HepG2 (cell line): ENCODE measurements at regions not wholly inside any gene's neighbourhood (a gene's known extent, or its start where the extent isn't known, plus 50 kb on each side); places are given as distances from the start of the nearest gene placed in this dataset.
"Not testable (repeated sequence)": the region's sequence is repeated elsewhere in the genome, so short reads cannot be mapped to it uniquely, and the experiment has no call there.

Experiments
- ATAC-seq: fragments of 200-7000 bp; cut with Tn5 transposase; 3 replicates; pipeline ENCODE4 v1.9.1; 2020; ENCODE audit warnings: mild to moderate bottlenecking, moderate library complexity
- BruUV-seq: library from RNA; stranded (reverse); fragments of 400-500 nt; replicated peaks from 2 replicates; lab custom pipeline; 2021; lab: Mats Ljungman, UMichigan
- CTCF ChIA-PET: fragments of 300-600 bp; formaldehyde crosslinking; extraction: SDS; loops from one replicate; lab custom pipeline; 2021; ENCODE audit warnings: low total read pairs, inconsistent platforms, low intra/inter-chr PET ratio; lab: Yijun Ruan, JAX
- POLR2A ChIA-PET: fragments of 350-600 bp; sonication (Branson Sonifier 250); formaldehyde crosslinking; loops from one replicate; lab custom pipeline; 2020; ENCODE audit warnings: antibody characterized with exemption, inconsistent platforms; lab: Yijun Ruan, JAX
- DNase-seq: peaks from one replicate; pipeline ENCODE4 v3.0.0-alpha.2; 2015; ENCODE audit warnings: low spot score
- FAIRE-seq: peaks from 3 replicates; lab custom pipeline; 2011; peaks lifted over from hg19 to GRCh38; lab: Jason Lieb, UNC
- H2AFZ ChIP-seq: one replicate; pipeline ENCODE4 v1.6.1; 2011; ENCODE audit warnings: low read length, inconsistent platforms
- H3K27ac ChIP-seq: fragments of 300-600 bp; 3 replicates; pipeline ENCODE4 v1.8.0; 2011; ENCODE audit warnings: mixed run types, mild to moderate bottlenecking, mixed read lengths, low read length, inconsistent platforms; ENCODE audit not compliant: insufficient read depth; ENCODE audit errors: extremely low read length
- H3K27me3 ChIP-seq, 2 experiments: fragments of 200-600 bp in 1 of 2; 2 replicates in 1 of 2; 3 replicates in 1 of 2; pipeline versions ENCODE4 v1.6.0 to v1.8.0; 2011; ENCODE audit warnings: low read length in 2 of 2, mild to moderate bottlenecking in 2 of 2, moderate library complexity in 2 of 2, inconsistent platforms in 1 of 2; ENCODE audit not compliant: insufficient read depth in 2 of 2, control insufficient read depth in 1 of 2
- H3K36me3 ChIP-seq, 2 experiments: fragments of 200-600 bp in 1 of 2; replicated peaks in 1 of 2; 2 replicates in 1 of 2; 3 replicates in 1 of 2; pipeline versions ENCODE4 v1.5.1 to v1.8.0; 2011; ENCODE audit warnings: low read length in 2 of 2, inconsistent platforms in 1 of 2; ENCODE audit not compliant: insufficient read depth in 2 of 2, control insufficient read depth in 1 of 2
- H3K4me1 ChIP-seq: 2 replicates; pipeline ENCODE4 v1.5.1; 2012; ENCODE audit warnings: low read length, inconsistent platforms; ENCODE audit not compliant: insufficient read depth
- H3K4me2 ChIP-seq: 2 replicates; pipeline ENCODE4 v1.6.0; 2011; ENCODE audit warnings: low read depth, low read length, inconsistent platforms
- H3K4me3 ChIP-seq, 3 experiments: fragments of 200-600 bp in 1 of 3; sonication (generic), shearing (Covaris generic) in 1 of 3; replicated peaks in 1 of 3; 2 replicates each; pipeline ENCODE4 v1.5.1; 2011 to 2016; ENCODE audit warnings: low read length in 3 of 3, inconsistent platforms in 2 of 3, low read depth in 2 of 3, mild to moderate bottlenecking in 2 of 3, control low read depth in 1 of 3, mixed read lengths in 1 of 3; ENCODE audit not compliant: insufficient read depth in 1 of 3
- H3K79me2 ChIP-seq: one replicate; pipeline ENCODE4 v1.6.1; 2011; ENCODE audit warnings: low read length, inconsistent platforms; ENCODE audit not compliant: insufficient read depth
- H3K9ac ChIP-seq: 2 replicates; pipeline ENCODE4 v1.6.0; 2011; ENCODE audit warnings: mild to moderate bottlenecking, low read depth, low read length, inconsistent platforms; ENCODE audit not compliant: insufficient read depth
- H3K9me3 ChIP-seq: 2 replicates; pipeline ENCODE4 v1.5.1; 2012; ENCODE audit warnings: mild to moderate bottlenecking, low read length
- H4K20me1 ChIP-seq: 2 replicates; pipeline ENCODE4 v1.6.0; 2011; ENCODE audit warnings: inconsistent platforms, mild to moderate bottlenecking, low read length, moderate library complexity; ENCODE audit not compliant: insufficient read depth
- WGBS: methylation state at CpG from one replicate; pipeline ENCODE4 v1.1.6; 2017; ENCODE audit warnings: low lambda C conversion rate; 5-methylcytosine and 5-hydroxymethylcytosine counted together
- in situ Hi-C: cut with HindIII; loops from 2 replicates; pipeline ENCODE4 v1.10.0; 2017; ENCODE audit warnings: low pct_unique_long_range_greater_than_20kb; ENCODE audit not compliant: extremely low pct_ligation_motif_present
- intact Hi-C: fragments of 100-400 bp; cut with micrococcal nuclease; formaldehyde crosslinking; loops from one replicate; pipeline ENCODE4 v1.10.0; 2022; ENCODE audit not compliant: unreplicated experiment

GRCh38 chrY:18720395-18720794 lies 53.1 kb downstream of the HSFY2 start:
- POLR2A ChIA-PET, H3K4me2 ChIP-seq, in situ Hi-C loops, BruUV-seq, H3K4me3 ChIP-seq, CTCF ChIA-PET, H3K79me2 ChIP-seq, FAIRE-seq, H3K27me3 ChIP-seq, H4K20me1 ChIP-seq, H2AFZ ChIP-seq, DNase-seq, ATAC-seq, H3K36me3 ChIP-seq, H3K4me1 ChIP-seq, H3K9me3 ChIP-seq, H3K9ac ChIP-seq, intact Hi-C loops, H3K27ac ChIP-seq: not testable (repeated sequence)
- WGBS, result no CpG with 5 or more reads among the region's 5 CpGs
